Caki2 (cell line): ENCODE measurements at regions not wholly inside any gene's neighbourhood (a gene's known extent, or its start where the extent isn't known, plus 50 kb on each side); places are given as distances from the start of the nearest gene placed in this dataset.
A peak's percentile ranks its signal among the peaks of the same experiment; 100 is the strongest.

ENCODE experiments used
- DNase-seq: peaks from one replicate; pipeline ENCODE4 v3.0.0-alpha.2; 2015; ENCODE audit warnings: low read depth
- in situ Hi-C: cut with HindIII; loops from 2 replicates; pipeline ENCODE4 v1.10.0; 2016; ENCODE audit warnings: low sequenced_read_pairs, low pct_unique_long_range_greater_than_20kb, mixed read lengths

GRCh38 chr11:103648670-103649400 lies 387.6 kb upstream of the DDI1 start:
- no peak for DNase-seq
- in situ Hi-C loops = no loop called here

GRCh38 chr11:103649401-103649895 lies 387.0 kb upstream of the DDI1 start:
- in situ Hi-C loops = no loop called here
- no peak for DNase-seq

- in situ Hi-C loops = no loop called here
- DNase-seq = no peak
These were observed 386.1 kb upstream of the DDI1 start for GRCh38 chr11:103650330-103650729.

- DNase-seq = no peak
- in situ Hi-C loops = no loop called here
These were observed 385.0 kb upstream of the DDI1 start for GRCh38 chr11:103651341-103651998.

- peak; percentile 54 for DNase-seq
- in situ Hi-C loops = no loop called here
These were observed 384.4 kb upstream of the DDI1 start for GRCh38 chr11:103652013-103652412.

- DNase-seq = no peak
- in situ Hi-C loops = no loop called here
These were observed 380.1 kb upstream of the DDI1 start for GRCh38 chr11:103656382-103656781.

GRCh38 chr11:103659206-103659618 lies 377.2 kb upstream of the DDI1 start:
- DNase-seq = peak; percentile 33
- in situ Hi-C loops = no loop called here

- in situ Hi-C loops = no loop called here
- DNase-seq = no peak
These were observed 376.7 kb upstream of the DDI1 start for GRCh38 chr11:103659743-103660142.

GRCh38 chr11:103661185-103661584 lies 375.3 kb upstream of the DDI1 start:
- in situ Hi-C loops = no loop called here
- DNase-seq = no peak

GRCh38 chr11:103661991-103662390 lies 374.4 kb upstream of the DDI1 start:
- in situ Hi-C loops = no loop called here
- DNase-seq = no peak

GRCh38 chr11:103662880-103663279 lies 373.6 kb upstream of the DDI1 start:
- in situ Hi-C loops = no loop called here
- DNase-seq = no peak

- no peak for DNase-seq
- in situ Hi-C loops = no loop called here
These were observed 367.6 kb upstream of the DDI1 start for GRCh38 chr11:103668859-103669258.

GRCh38 chr11:103671143-103671651 lies 365.2 kb upstream of the DDI1 start:
- DNase-seq = no peak
- in situ Hi-C loops = no loop called here

- no peak for DNase-seq
These were observed 362.7 kb upstream of the DDI1 start for GRCh38 chr11:103673773-103674172.

GRCh38 chr11:103676413-103676812 lies 360.0 kb upstream of the DDI1 start:
- in situ Hi-C loops = no loop called here
- DNase-seq = no peak

More at GRCh38 chr11:103673773-103674172, 362.7 kb upstream of the DDI1 start:
- in situ Hi-C loops = no loop called here

- DNase-seq = no peak
- in situ Hi-C loops = no loop called here
These were observed 355.6 kb upstream of the DDI1 start for GRCh38 chr11:103680826-103681225.

- in situ Hi-C loops = no loop called here
- no peak for DNase-seq
These were observed 354.6 kb upstream of the DDI1 start for GRCh38 chr11:103681855-103682254.

GRCh38 chr11:103682318-103683184 lies 353.9 kb upstream of the DDI1 start:
- in situ Hi-C loops = no loop called here
- DNase-seq = peak; percentile 61

- no peak for DNase-seq
- in situ Hi-C loops = no loop called here
These were observed 352.9 kb upstream of the DDI1 start for GRCh38 chr11:103683576-103683975.
